ENCODE measurements at regions not wholly inside any gene's neighbourhood (a gene's known extent, or its start where the extent isn't known, plus 50 kb on each side); places are given as distances from the start of the nearest gene placed in this dataset.

DNA sequence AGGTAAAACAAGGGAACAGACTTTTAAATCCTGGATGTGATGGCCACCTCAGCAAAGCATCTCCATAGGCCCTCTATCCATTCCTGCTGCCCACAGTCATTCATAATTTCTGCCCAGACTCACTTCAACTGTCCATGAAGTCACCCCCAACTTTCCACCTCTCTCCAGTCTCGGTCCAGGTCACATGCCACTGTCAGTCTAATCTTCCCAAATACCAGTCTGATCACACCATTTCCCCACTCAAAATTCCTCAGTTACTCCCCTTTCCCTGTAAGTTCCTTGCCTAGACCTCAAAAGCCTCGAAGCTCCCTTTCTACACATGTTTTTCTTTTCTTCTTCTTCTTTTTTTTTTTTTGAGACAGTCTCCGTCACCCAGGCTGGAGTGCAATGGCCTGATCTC lies 51.2 kb upstream of the HOPX start:
- intact Hi-C loops (cut with DNase I; ENCODE audit: low total_unique reads), result no loop called here
- no peak overlapping the region for H3K27ac ChIP-seq
- H3K4me1 ChIP-seq, result no peaks in the 10 kb centered on the region
- no peak overlapping the region for H3K4me3 ChIP-seq
- no peak for DNase-seq (ENCODE audit: low spot score in 2 of 2)
- H3K9me3 ChIP-seq, result no peaks in the 10 kb centered on the region
- TF ChIP-seq POLR2A (IDR thresholded peaks at IDR 0.05), result no peak
- no peak for TF ChIP-seq POLR2AphosphoS5 (IDR thresholded peaks at IDR 0.05)
- TF ChIP-seq CTCF (IDR thresholded peaks at IDR 0.05), result no peak
- no peaks in the 10 kb centered on the region for H3K36me3 ChIP-seq
- H3K27me3 ChIP-seq, result no peaks in the 10 kb centered on the region

DNA sequence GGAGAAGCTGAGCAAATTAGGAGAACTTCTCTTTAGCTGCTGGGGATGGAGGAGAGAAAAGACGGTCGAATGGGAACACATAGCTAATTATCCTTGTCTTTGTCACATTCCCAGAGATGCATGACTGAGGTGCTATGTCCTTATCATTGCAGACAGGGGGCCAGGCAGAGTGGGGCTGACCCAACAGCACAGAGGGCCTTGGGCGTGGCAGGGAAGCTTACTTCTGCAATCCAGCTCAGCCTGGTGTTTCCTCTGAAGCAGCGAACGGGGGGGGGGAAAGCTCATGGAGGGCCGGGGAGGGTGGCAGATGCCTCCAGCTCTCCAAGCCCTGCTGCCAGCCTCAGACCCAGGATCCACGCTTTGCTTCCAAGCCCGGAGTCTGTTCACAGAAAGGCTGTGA lies 50.8 kb upstream of the HOPX start:
- TF ChIP-seq CTCF (IDR thresholded peaks at IDR 0.05), result no peak
- no peak for TF ChIP-seq POLR2AphosphoS5 (IDR thresholded peaks at IDR 0.05)
- no peak for TF ChIP-seq POLR2A (IDR thresholded peaks at IDR 0.05)
- intact Hi-C loops (cut with DNase I; ENCODE audit: low total_unique reads), result no loop called here
- no peak overlapping the region for H3K27ac ChIP-seq
- no peak for DNase-seq (ENCODE audit: low spot score in 2 of 2)
- no peaks in the 10 kb centered on the region for H3K4me1 ChIP-seq
- no peak overlapping the region for H3K4me3 ChIP-seq
- H3K36me3 ChIP-seq, result no peaks in the 10 kb centered on the region
- H3K9me3 ChIP-seq, result no peaks in the 10 kb centered on the region
- H3K27me3 ChIP-seq, result no peaks in the 10 kb centered on the region

Measured in breast epithelium (tissue), 4 donors.